HL-60 (cell line): ENCODE measurements at regions not wholly inside any gene's neighbourhood (a gene's known extent, or its start where the extent isn't known, plus 50 kb on each side); places are given as distances from the start of the nearest gene placed in this dataset.

Experiments
- DNase-seq, 2 experiments: peaks; one replicate each; pipeline ENCODE4 v3.0.0-alpha.2; 2010 to 2020; ENCODE audit warnings: low read depth in 1 of 2, low spot score in 1 of 2
- H3K27ac ChIP-seq: fragments of 250-450 bp; sonication (Bioruptor Pico); replicated peaks from 2 replicates; pipeline ENCODE4 v1.5.1; 2020; ENCODE audit warnings: mild to moderate bottlenecking, moderate library complexity
- H3K27me3 ChIP-seq: fragments of 250-450 bp; sonication (Bioruptor Pico); 2 replicates; pipeline ENCODE4 v1.5.1; 2021; ENCODE audit warnings: mild to moderate bottlenecking, moderate library complexity; ENCODE audit not compliant: insufficient read depth, poor library complexity, severe bottlenecking
- H3K4me3 ChIP-seq: replicated peaks from 2 replicates; pipeline ENCODE4 v1.5.1; 2011; ENCODE audit warnings: mild to moderate bottlenecking, control low read depth, low read length; ENCODE audit not compliant: insufficient read depth
- CTCF ChIP-seq: IDR thresholded peaks from one replicate; pipeline ENCODE4 v1.5.1; 2011; ENCODE audit warnings: low read length, control low read depth, inconsistent platforms; ENCODE audit not compliant: insufficient read depth
- GABPA ChIP-seq: IDR thresholded peaks from 2 replicates; pipeline ENCODE4 v1.6.1; 2012; ENCODE audit warnings: low read depth
- POLR2AphosphoS5 ChIP-seq: IDR thresholded peaks from 2 replicates; pipeline ENCODE4 v1.6.1; 2012; ENCODE audit warnings: low read depth
- REST ChIP-seq: IDR thresholded peaks from 2 replicates; pipeline ENCODE4 v1.6.1; 2012; ENCODE audit warnings: low read depth; ENCODE audit not compliant: insufficient replicate concordance
- SPI1 ChIP-seq: IDR thresholded peaks from 2 replicates; pipeline ENCODE4 v1.6.1; 2012; ENCODE audit warnings: low read depth, mild to moderate bottlenecking, borderline replicate concordance

- DNase-seq: no peak
- Histone ChIP-seq H3K27ac (peak overlapping the region; percentile 20), H3K27me3 (no peaks in the 10 kb centered on the region), H3K4me3 (no peak overlapping the region)
- no peak for TF ChIP-seq REST
- TF ChIP-seq CTCF: no peak
- no peak for TF ChIP-seq SPI1
- TF ChIP-seq GABPA: no peak
- no peak for TF ChIP-seq POLR2AphosphoS5
These were observed 128.8 kb upstream of the SESN3 start for GRCh38 chr11:95359756-95360155.

GRCh38 chr11:95359341-95359663 lies 128.3 kb upstream of the SESN3 start:
- Histone ChIP-seq H3K27ac (peak overlapping the region; percentile 20; the same call in 1 of the 2 replicates), H3K27me3 (no peaks in the 10 kb centered on the region), H3K4me3 (no peak overlapping the region)
- TF ChIP-seq CTCF (no peak), GABPA (no peak), POLR2AphosphoS5 (no peak), REST (no peak), SPI1 (no peak)
- DNase-seq: no peak

GRCh38 chr11:95358511-95359340 lies 127.7 kb upstream of the SESN3 start:
- Histone ChIP-seq H3K27me3 (no peaks in the 10 kb centered on the region), H3K27ac (peak overlapping the region; percentile 20; the same call in 1 of the 2 replicates), H3K4me3 (no peak overlapping the region)
- DNase-seq: no peak
- TF ChIP-seq GABPA (no peak), CTCF (no peak), POLR2AphosphoS5 (no peak), REST (no peak)
